ENCODE measurements at regions not wholly inside any gene's neighbourhood (a gene's known extent, or its start where the extent isn't known, plus 50 kb on each side); places are given as distances from the start of the nearest gene placed in this dataset.
A peak's percentile ranks its signal among the peaks of the same experiment; 100 is the strongest.

- TF ChIP-seq CTCF (IDR thresholded peaks at IDR 0.05): no peak
- no peak overlapping the region for H3K4me3 ChIP-seq
- H3K27ac ChIP-seq: no peak overlapping the region
- no peak for DNase-seq (ENCODE audit: low spot score)
Measured at GRCh38 chr2:67876176-67876575, 186.6 kb downstream of the C1D start.

- Histone ChIP-seq H3K27ac (no peak overlapping the region), H3K4me3 (no peak overlapping the region)
- no peak for DNase-seq (ENCODE audit: low spot score)
- no peak for TF ChIP-seq CTCF (IDR thresholded peaks at IDR 0.05)
Measured at GRCh38 chr2:67877301-67877700, 185.5 kb downstream of the C1D start.

- DNase-seq (ENCODE audit: low spot score): no peak
- H3K4me3 ChIP-seq: no peak overlapping the region
- no peak overlapping the region for H3K27ac ChIP-seq
- no peak for TF ChIP-seq CTCF (IDR thresholded peaks at IDR 0.05)
Measured at GRCh38 chr2:67878743-67879142, 184.1 kb downstream of the C1D start.

- H3K4me3 ChIP-seq: no peak overlapping the region
- DNase-seq (ENCODE audit: low spot score): no peak
- H3K27ac ChIP-seq: no peak overlapping the region
- TF ChIP-seq CTCF (IDR thresholded peaks at IDR 0.05): no peak
Measured at GRCh38 chr2:67879586-67880290, 183.1 kb downstream of the C1D start.

- Histone ChIP-seq H3K27ac (no peak overlapping the region), H3K4me3 (no peak overlapping the region)
- peak; percentile 64 for DNase-seq (ENCODE audit: low spot score)
- TF ChIP-seq CTCF (IDR thresholded peaks at IDR 0.05): no peak
Measured at GRCh38 chr2:67880291-67880761, 182.5 kb downstream of the C1D start.

- no peak for DNase-seq (ENCODE audit: low spot score)
- TF ChIP-seq CTCF (IDR thresholded peaks at IDR 0.05): no peak
- Histone ChIP-seq H3K4me3 (no peak overlapping the region), H3K27ac (peak overlapping the region; percentile 11 to 22)
Measured at GRCh38 chr2:67881816-67882215, 181.0 kb downstream of the C1D start.

Data from coronary artery (tissue), 2 donors.